Right renal pelvis (tissue), 4 donors: ENCODE measurements at regions not wholly inside any gene's neighbourhood (a gene's known extent, or its start where the extent isn't known, plus 50 kb on each side); places are given as distances from the start of the nearest gene placed in this dataset.

Source experiments
- DNase-seq, 4 donors: peaks; one replicate each; pipeline ENCODE4 v3.0.0-alpha.2; 2013; ENCODE audit warnings: low read depth in 4 of 4, low spot score in 3 of 4, missing footprints in 1 of 4

DNA sequence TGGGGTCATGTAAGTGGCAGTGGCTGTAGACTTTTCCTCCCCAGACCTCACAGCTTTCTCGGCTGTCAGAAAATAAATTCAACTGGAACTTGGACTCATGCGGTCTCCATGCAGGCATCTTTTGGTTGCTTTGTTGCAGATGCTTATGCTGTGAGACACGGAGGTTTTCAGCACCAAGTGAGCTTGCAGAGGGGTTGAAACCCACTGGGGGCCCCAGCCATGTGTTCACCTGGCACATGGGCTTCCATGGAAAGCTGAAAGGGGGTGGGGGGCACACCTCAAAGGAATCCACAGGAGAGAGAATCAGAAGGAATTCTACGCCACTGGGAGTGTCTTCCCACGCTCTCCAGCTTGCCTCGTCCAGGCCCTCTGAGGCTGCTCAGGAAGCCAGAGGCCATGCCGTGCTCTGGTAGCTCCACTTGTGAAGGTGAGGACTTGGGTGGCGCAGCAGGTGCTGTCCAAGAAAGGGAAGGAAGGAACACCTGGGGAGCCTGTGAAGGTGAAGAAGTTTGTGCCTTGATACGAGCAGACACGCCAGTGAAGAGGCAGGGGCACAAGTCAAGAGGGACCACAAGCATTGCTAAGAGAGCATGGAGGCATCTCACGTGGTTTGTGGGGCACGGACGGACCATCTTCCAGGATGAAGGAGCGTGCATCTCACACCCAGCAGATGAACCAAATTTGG is 134.3 kb upstream of the PMEPA1 start:
- DNase-seq, result no peak

GRCh38 chr20:57842720-57843119 is 132.9 kb upstream of the PMEPA1 start:
- DNase-seq, result no peak

DNA sequence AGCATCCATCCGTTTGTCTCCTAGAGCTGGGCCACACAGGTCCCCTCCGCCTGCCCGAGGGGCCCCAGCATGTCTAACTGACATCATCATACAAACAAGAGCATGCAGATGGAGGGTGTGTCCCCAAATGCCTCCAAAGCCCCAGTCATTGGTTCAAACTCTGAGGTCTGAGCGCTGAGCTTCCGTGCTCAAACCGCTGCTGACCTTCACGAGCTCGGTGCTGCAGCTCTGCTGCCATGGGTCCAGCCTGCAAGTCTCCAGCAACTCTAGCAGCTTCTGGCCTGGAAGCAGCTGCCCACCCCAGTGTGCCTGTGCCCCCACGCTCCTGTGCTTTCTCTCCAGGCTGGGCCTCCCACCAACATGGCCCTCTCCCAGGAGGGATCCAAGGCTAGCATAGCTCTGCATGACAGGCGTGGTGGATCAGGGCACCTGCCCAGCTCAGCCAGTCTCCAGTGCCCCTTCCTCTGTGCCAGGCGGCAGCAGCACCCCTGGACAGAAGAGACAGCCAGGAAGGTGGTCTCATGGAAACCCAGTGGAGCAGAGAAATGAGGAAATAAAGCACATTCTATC is 131.6 kb upstream of the PMEPA1 start:
- DNase-seq, result no peak

- no peak for DNase-seq
Observed at GRCh38 chr20:57840504-57841296, 130.9 kb upstream of the PMEPA1 start.

DNA sequence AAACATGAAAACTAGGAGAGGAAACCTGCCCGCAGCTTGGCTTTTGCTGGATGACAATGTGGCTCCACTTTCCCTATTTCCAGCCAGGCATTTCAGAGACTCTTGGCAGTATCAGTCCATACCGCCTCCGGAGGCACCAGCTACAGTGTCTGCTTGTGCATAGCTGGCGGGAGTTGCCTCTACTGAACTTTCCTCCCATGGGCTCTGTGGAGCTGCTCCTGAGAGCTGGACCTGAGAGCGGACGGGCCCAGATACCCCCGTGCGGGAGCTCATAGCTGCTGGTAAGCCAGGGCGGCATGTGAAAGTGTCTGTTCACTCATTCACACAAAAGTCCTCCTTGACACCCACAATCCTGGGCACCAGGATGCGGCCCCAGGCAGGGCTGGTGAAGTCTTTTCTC is 130.3 kb upstream of the PMEPA1 start:
- no peak for DNase-seq

GRCh38 chr20:57838670-57839151 is 128.9 kb upstream of the PMEPA1 start:
- no peak for DNase-seq

DNA sequence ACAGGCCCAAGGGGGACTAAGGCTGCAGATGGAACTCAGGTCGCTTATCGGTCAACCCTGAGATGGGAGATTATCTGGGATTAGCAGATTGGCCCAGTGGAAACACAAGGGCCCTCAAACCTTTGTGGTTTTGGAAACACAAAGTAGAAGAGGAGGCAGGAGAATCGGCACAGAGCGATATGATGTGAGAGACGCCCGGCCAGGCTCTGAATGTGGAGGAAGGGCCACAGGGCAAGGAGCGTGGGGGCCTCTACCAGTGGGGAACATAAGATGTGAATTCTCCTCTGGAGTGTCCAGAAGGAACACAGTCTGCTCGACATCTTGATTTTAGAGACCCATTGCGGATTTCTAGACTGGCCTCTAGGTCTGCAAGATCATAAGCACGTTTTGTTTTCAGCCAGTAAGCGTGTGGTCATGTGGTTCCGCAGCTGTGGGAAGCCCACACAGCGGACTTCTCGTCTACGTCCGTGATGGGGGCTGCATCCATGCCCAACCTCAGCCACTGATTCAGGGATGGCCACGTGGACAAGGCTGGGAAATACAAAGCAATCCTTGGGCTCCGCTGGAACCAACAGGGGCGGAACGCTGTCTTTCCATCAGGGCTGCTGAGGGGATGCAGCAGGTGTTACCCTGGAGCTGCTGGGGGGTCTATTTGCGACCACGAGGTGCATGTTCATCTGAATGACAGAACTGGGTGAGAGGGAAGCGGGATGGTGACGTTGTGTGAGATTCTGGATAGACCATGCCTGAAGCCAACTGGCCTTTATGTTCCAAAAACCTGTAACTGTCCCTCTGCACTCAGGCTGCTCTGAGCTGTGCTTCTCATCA is 127.6 kb upstream of the PMEPA1 start:
- DNase-seq, result no peak

- no peak for DNase-seq
Observed at GRCh38 chr20:57835588-57836455, 126.0 kb upstream of the PMEPA1 start.

GRCh38 chr20:57835074-57835452 is 125.2 kb upstream of the PMEPA1 start:
- DNase-seq, result no peak

GRCh38 chr20:57834306-57835073 is 124.7 kb upstream of the PMEPA1 start:
- DNase-seq, result no peak

- no peak for DNase-seq
Observed at GRCh38 chr20:57831993-57832585, 122.3 kb upstream of the PMEPA1 start.

- DNase-seq, result no peak
Observed at GRCh38 chr20:57831326-57831992, 121.6 kb upstream of the PMEPA1 start.

DNA sequence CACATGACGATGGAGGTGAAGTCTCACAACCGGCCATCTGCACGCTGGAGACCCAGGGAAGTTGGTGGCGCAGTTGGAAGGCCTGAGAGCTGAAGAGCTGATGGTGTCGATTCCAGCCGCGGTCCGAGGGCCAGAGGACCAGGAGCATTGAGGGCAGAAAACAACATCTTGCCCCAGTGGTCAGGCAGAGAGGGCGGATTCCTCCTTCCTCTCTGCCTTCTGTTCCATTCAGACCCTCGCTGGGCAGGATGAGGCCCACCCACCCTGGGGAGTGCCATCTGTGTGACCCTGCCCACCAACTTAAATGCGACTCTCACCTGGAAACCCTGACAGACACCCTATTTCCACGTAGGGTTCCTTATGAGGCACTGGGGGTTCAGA is 120.7 kb upstream of the PMEPA1 start:
- no peak for DNase-seq

DNA sequence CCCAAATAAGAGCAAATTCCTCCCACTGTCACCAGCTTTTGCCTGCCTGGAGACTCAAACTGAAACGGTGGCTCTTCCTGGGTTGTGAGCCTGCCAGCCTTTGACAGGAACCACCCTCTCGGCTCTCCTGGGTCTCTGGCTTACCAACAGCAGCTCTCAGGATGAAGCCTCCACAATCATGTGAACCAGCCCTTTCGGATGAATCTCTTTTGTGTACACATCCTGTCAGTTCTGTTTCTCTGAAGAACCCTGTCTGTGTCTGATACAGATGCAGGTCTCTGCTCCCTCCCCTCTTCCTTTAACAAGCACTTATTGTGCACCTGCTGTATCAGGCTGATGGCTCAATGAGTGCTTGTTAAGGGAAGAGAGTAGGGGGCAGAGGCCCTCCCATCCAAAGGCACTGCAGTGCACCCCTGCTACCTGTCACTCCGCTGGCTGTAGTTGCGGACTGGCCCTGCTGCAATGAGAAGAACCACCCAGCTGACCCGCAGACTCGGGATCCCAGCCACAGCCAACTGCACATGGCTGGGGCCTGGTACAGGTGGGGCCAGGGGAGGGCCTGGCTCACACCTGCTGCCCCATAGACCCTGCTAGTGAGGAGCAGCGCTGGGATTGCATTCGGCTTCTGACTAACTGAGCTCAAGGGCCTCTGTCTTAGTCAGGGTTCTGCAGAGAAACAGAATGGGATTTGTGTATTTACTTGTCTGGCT is 120.1 kb upstream of the PMEPA1 start:
- no peak for DNase-seq

GRCh38 chr20:57829336-57829735 is 119.5 kb upstream of the PMEPA1 start:
- DNase-seq, result no peak

GRCh38 chr20:57828696-57829095 is 118.9 kb upstream of the PMEPA1 start:
- DNase-seq, result no peak

GRCh38 chr20:57826666-57827287 is 117.0 kb upstream of the PMEPA1 start:
- DNase-seq, result no peak
